ENCODE measurements at regions not wholly inside any gene's neighbourhood (a gene's known extent, or its start where the extent isn't known, plus 50 kb on each side); places are given as distances from the start of the nearest gene placed in this dataset.
A peak's percentile ranks its signal among the peaks of the same experiment; 100 is the strongest.

- no peak for TF ChIP-seq GATA2 (IDR thresholded peaks at IDR 0.05; ENCODE audit: low read depth, low read length)
- TF ChIP-seq GATA3 (IDR thresholded peaks at IDR 0.05; ENCODE audit: low read depth, low read length) = no peak
Measured at GRCh38 chr7:96538632-96539031, 171.0 kb downstream of the SEM1 start.

- no peak for TF ChIP-seq GATA3 (IDR thresholded peaks at IDR 0.05; ENCODE audit: low read depth, low read length)
- TF ChIP-seq GATA2 (IDR thresholded peaks at IDR 0.05; ENCODE audit: low read depth, low read length) = no peak
Measured at GRCh38 chr7:96534221-96534620, 175.4 kb downstream of the SEM1 start.

- no peak for TF ChIP-seq GATA2 (IDR thresholded peaks at IDR 0.05; ENCODE audit: low read depth, low read length)
- no peak for TF ChIP-seq GATA3 (IDR thresholded peaks at IDR 0.05; ENCODE audit: low read depth, low read length)
Measured at GRCh38 chr7:96532428-96532935, 177.2 kb downstream of the SEM1 start.

- TF ChIP-seq GATA2 (IDR thresholded peaks at IDR 0.05; ENCODE audit: low read depth, low read length) = no peak
- no peak for TF ChIP-seq GATA3 (IDR thresholded peaks at IDR 0.05; ENCODE audit: low read depth, low read length)
Measured at GRCh38 chr7:96531331-96531730, 178.3 kb downstream of the SEM1 start.

GRCh38 chr7:96530786-96531185 lies 178.9 kb downstream of the SEM1 start:
- TF ChIP-seq GATA3 (IDR thresholded peaks at IDR 0.05; ENCODE audit: low read depth, low read length) (no peak), GATA2 (IDR thresholded peaks at IDR 0.05; ENCODE audit: low read depth, low read length) (no peak)

- TF ChIP-seq GATA2 (IDR thresholded peaks at IDR 0.05; ENCODE audit: low read depth, low read length) = no peak
- TF ChIP-seq GATA3 (IDR thresholded peaks at IDR 0.05; ENCODE audit: low read depth, low read length) = no peak
Measured at GRCh38 chr7:96527133-96527827, 182.4 kb downstream of the SEM1 start.

- no peak for TF ChIP-seq GATA2 (IDR thresholded peaks at IDR 0.05; ENCODE audit: low read depth, low read length)
- TF ChIP-seq GATA3 (IDR thresholded peaks at IDR 0.05; ENCODE audit: low read depth, low read length) = no peak
Measured at GRCh38 chr7:96526496-96526895, 183.2 kb downstream of the SEM1 start.

GRCh38 chr7:96521068-96521894 lies 188.4 kb downstream of the SEM1 start:
- TF ChIP-seq GATA2 (IDR thresholded peaks at IDR 0.05; ENCODE audit: low read depth, low read length) (peak; percentile 61), GATA3 (IDR thresholded peaks at IDR 0.05; ENCODE audit: low read depth, low read length) (no peak)

- TF ChIP-seq GATA3 (IDR thresholded peaks at IDR 0.05; ENCODE audit: low read depth, low read length) (peak; percentile 100), GATA2 (IDR thresholded peaks at IDR 0.05; ENCODE audit: low read depth, low read length) (peak; percentile 99)
Measured at GRCh38 chr7:96508371-96508770, 186.5 kb upstream of the SLC25A13 start.

GRCh38 chr7:96503597-96503996 lies 181.7 kb upstream of the SLC25A13 start:
- no peak for TF ChIP-seq GATA2 (IDR thresholded peaks at IDR 0.05; ENCODE audit: low read depth, low read length)
- TF ChIP-seq GATA3 (IDR thresholded peaks at IDR 0.05; ENCODE audit: low read depth, low read length) = no peak

- TF ChIP-seq GATA2 (IDR thresholded peaks at IDR 0.05; ENCODE audit: low read depth, low read length) (no peak), GATA3 (IDR thresholded peaks at IDR 0.05; ENCODE audit: low read depth, low read length) (no peak)
Measured at GRCh38 chr7:96501318-96501717, 179.4 kb upstream of the SLC25A13 start.

GRCh38 chr7:96499532-96499931 lies 177.6 kb upstream of the SLC25A13 start:
- no peak for TF ChIP-seq GATA2 (IDR thresholded peaks at IDR 0.05; ENCODE audit: low read depth, low read length)
- no peak for TF ChIP-seq GATA3 (IDR thresholded peaks at IDR 0.05; ENCODE audit: low read depth, low read length)

GRCh38 chr7:96497567-96497966 lies 175.7 kb upstream of the SLC25A13 start:
- TF ChIP-seq GATA2 (IDR thresholded peaks at IDR 0.05; ENCODE audit: low read depth, low read length) = no peak
- no peak for TF ChIP-seq GATA3 (IDR thresholded peaks at IDR 0.05; ENCODE audit: low read depth, low read length)

- TF ChIP-seq GATA2 (IDR thresholded peaks at IDR 0.05; ENCODE audit: low read depth, low read length) = 0 out of 2 replicates have a peak, but pooled peaks have one; percentile 21
- TF ChIP-seq GATA3 (IDR thresholded peaks at IDR 0.05; ENCODE audit: low read depth, low read length) = no peak
Measured at GRCh38 chr7:96495751-96496216, 173.9 kb upstream of the SLC25A13 start.

All from SH-SY5Y (cell line).